OCI-LY7 (cell line): ENCODE measurements at regions not wholly inside any gene's neighbourhood (a gene's known extent, or its start where the extent isn't known, plus 50 kb on each side); places are given as distances from the start of the nearest gene placed in this dataset.

ENCODE experiments used
- BruUV-seq: library from RNA; stranded (reverse); fragments of 400-500 nt; replicated peaks from 2 replicates; lab custom pipeline; 2021; lab: Mats Ljungman, UMichigan
- CTCF ChIA-PET: fragments of 300-600 bp; sonication (Branson Sonifier 250); formaldehyde crosslinking; loops from one replicate; lab custom pipeline; 2022; ENCODE audit warnings: antibody characterized with exemption; ENCODE audit not compliant: unreplicated experiment; lab: Charles Lee
- POLR2A ChIA-PET: fragments of 300-600 bp; sonication (Branson Sonifier 250); formaldehyde crosslinking; loops from one replicate; lab custom pipeline; 2022; ENCODE audit warnings: antibody characterized with exemption; lab: Charles Lee
- DNase-seq: peaks from one replicate; pipeline ENCODE4 v3.0.0-alpha.2; 2015; ENCODE audit warnings: low spot score
- H2AFZ ChIP-seq: fragments of 200-600 bp; sonication (generic), shearing (Covaris generic); 2 replicates; pipeline ENCODE4 v1.6.1; 2014; ENCODE audit warnings: mild to moderate bottlenecking, antibody characterized with exemption, low read length, moderate library complexity
- H3K27ac ChIP-seq: fragments of 200-600 bp; sonication (generic); 2 replicates; pipeline ENCODE4 v1.5.1; 2014; ENCODE audit warnings: mixed run types, low read depth, mild to moderate bottlenecking, moderate library complexity, low read length, inconsistent platforms; ENCODE audit not compliant: poor library complexity, severe bottlenecking
- H3K36me3 ChIP-seq: fragments of 200-600 bp; sonication (generic); 2 replicates; pipeline ENCODE4 v1.6.1; 2014; ENCODE audit warnings: mild to moderate bottlenecking, antibody characterized with exemption, low read length, moderate library complexity, mixed read lengths; ENCODE audit not compliant: insufficient read depth
- H3K4me1 ChIP-seq: fragments of 200-600 bp; sonication (generic); 2 replicates; pipeline ENCODE4 v1.5.1; 2014; ENCODE audit warnings: mild to moderate bottlenecking, low read length; ENCODE audit not compliant: insufficient read depth, poor library complexity, severe bottlenecking
- H3K4me2 ChIP-seq: fragments of 200-600 bp; sonication (generic); 2 replicates; pipeline ENCODE4 v1.6.1; 2014; ENCODE audit warnings: mild to moderate bottlenecking, low read length
- H3K4me3 ChIP-seq: fragments of 200-600 bp; sonication (generic); 2 replicates; pipeline ENCODE4 v1.5.1; 2014; ENCODE audit warnings: mild to moderate bottlenecking, low read depth, low read length; ENCODE audit not compliant: poor library complexity, severe bottlenecking
- H3K79me2 ChIP-seq: fragments of 200-600 bp; sonication (generic); 2 replicates; pipeline ENCODE4 v1.6.1; 2016; ENCODE audit warnings: low read depth, mild to moderate bottlenecking, low read length, moderate library complexity, mixed read lengths; ENCODE audit not compliant: insufficient read depth
- H3K9me2 ChIP-seq: fragments of 200-600 bp; sonication (generic); 2 replicates; pipeline ENCODE4 v1.6.1; 2016; ENCODE audit warnings: mild to moderate bottlenecking, low read length, mixed read lengths; ENCODE audit not compliant: insufficient read depth
- H3K9me3 ChIP-seq: fragments of 200-600 bp; sonication (generic); 2 replicates; pipeline ENCODE4 v1.6.1; 2014; ENCODE audit warnings: mild to moderate bottlenecking, mixed run types, low read length, mixed read lengths
- H4K20me1 ChIP-seq: fragments of 200-600 bp; sonication (generic); 2 replicates; pipeline ENCODE4 v1.6.1; 2014; ENCODE audit warnings: mild to moderate bottlenecking, antibody characterized with exemption, low read length, moderate library complexity, mixed read lengths; ENCODE audit not compliant: insufficient read depth
- CTCF ChIP-seq: fragments of 200-600 bp; sonication (generic); conservative IDR thresholded peaks from 2 replicates; pipeline ENCODE4 v1.5.1; 2014; ENCODE audit warnings: mild to moderate bottlenecking, antibody characterized with exemption, low read length, moderate library complexity, mixed read lengths
- EZH2phosphoT487 ChIP-seq: fragments of 200-600 bp; sonication (generic); IDR thresholded peaks from 2 replicates; pipeline ENCODE4 v1.6.1; 2018; ENCODE audit warnings: low read depth, borderline replicate concordance, mild to moderate bottlenecking, mixed run types, antibody characterized with exemption, low read length, moderate library complexity, mixed read lengths
- intact Hi-C: fragments of 100-400 bp; cut with micrococcal nuclease; formaldehyde crosslinking; loops from one replicate; pipeline ENCODE4 v1.10.0; 2022; ENCODE audit not compliant: unreplicated experiment

GRCh38 chr1:98172022-98172421 is 251.2 kb upstream of the DPYD start:
- ChIA-PET POLR2A (interaction anchor here (0.6 kb wide), 1 partner anchor 696 kb away, joined by 3 read pairs; no protein-coding TSS in a partner anchor), CTCF (no interaction called here)
- no TSS peak for BruUV-seq
- TF ChIP-seq EZH2phosphoT487 (no peak), CTCF (no peak)
- Histone ChIP-seq H3K36me3 (no peaks in the 10 kb centered on the region), H3K4me1 (no peaks in the 10 kb centered on the region), H3K79me2 (no peaks in the 10 kb centered on the region), H3K27ac (no peak overlapping the region), H4K20me1 (no peaks in the 10 kb centered on the region), H3K9me2 (no peaks in the 10 kb centered on the region; the same call in 1 of the 2 replicates), H2AFZ (no peak overlapping the region), H3K9me3 (no peaks in the 10 kb centered on the region), H3K4me3 (no peak overlapping the region), H3K4me2 (no peak overlapping the region)
- no peak for DNase-seq
- intact Hi-C loops, result no loop called here

GRCh38 chr1:98164509-98164908 is 243.7 kb upstream of the DPYD start:
- H3K79me2 ChIP-seq, result no peaks in the 10 kb centered on the region
- BruUV-seq, result no TSS peak
- H4K20me1 ChIP-seq, result no peaks in the 10 kb centered on the region
- H3K36me3 ChIP-seq, result no peaks in the 10 kb centered on the region
- no peak overlapping the region for H3K4me2 ChIP-seq
- CTCF ChIA-PET, result no interaction called here
- no peaks in the 10 kb centered on the region for H3K9me3 ChIP-seq
- no peak overlapping the region for H2AFZ ChIP-seq
- POLR2A ChIA-PET, result no interaction called here
- H3K4me3 ChIP-seq, result no peak overlapping the region
- no peaks in the 10 kb centered on the region for H3K9me2 ChIP-seq
- TF ChIP-seq EZH2phosphoT487, result no peak
- no peak for TF ChIP-seq CTCF
- H3K4me1 ChIP-seq, result no peaks in the 10 kb centered on the region
- intact Hi-C loops, result no loop called here
- no peak overlapping the region for H3K27ac ChIP-seq
- no peak for DNase-seq

- intact Hi-C loops, result no loop called here
- Histone ChIP-seq H3K4me1 (no peaks in the 10 kb centered on the region), H3K4me3 (no peak overlapping the region), H3K4me2 (no peak overlapping the region), H3K9me2 (no peaks in the 10 kb centered on the region), H2AFZ (no peak overlapping the region), H3K79me2 (no peaks in the 10 kb centered on the region), H3K27ac (no peak overlapping the region), H3K36me3 (no peaks in the 10 kb centered on the region), H3K9me3 (no peaks in the 10 kb centered on the region), H4K20me1 (no peaks in the 10 kb centered on the region)
- no peak for TF ChIP-seq EZH2phosphoT487
- no peak for TF ChIP-seq CTCF
- ChIA-PET POLR2A (interaction anchor here (0.6 kb wide), 1 partner anchor 34 kb away, joined by 3 read pairs; no protein-coding TSS in a partner anchor), CTCF (no interaction called here)
- DNase-seq, result no peak
- BruUV-seq, result no TSS peak
Measured at GRCh38 chr1:98157524-98158313, 236.9 kb upstream of the DPYD start.
